Tibial artery (tissue), 4 donors: ENCODE measurements at regions not wholly inside any gene's neighbourhood (a gene's known extent, or its start where the extent isn't known, plus 50 kb on each side); places are given as distances from the start of the nearest gene placed in this dataset.

Experiments
- DNase-seq, 2 donors: peaks; one replicate each; pipeline ENCODE4 v3.0.0-alpha.2; 2019
- H3K27ac ChIP-seq, 2 donors: fragments of 200-600 bp; sonication (generic) in 1 of 2; 1 replicate in 1 of 2; 2 replicates in 1 of 2; pipeline ENCODE4 v1.5.1; 2018 to 2019; ENCODE audit warnings: mild to moderate bottlenecking in 1 of 2
- H3K27me3 ChIP-seq, 2 donors: fragments of 200-600 bp; sonication (generic) in 1 of 2; one replicate each; pipeline versions ENCODE4 v1.5.1 to v1.6.0; 2016 to 2019
- H3K36me3 ChIP-seq, 3 donors: fragments of 200-600 bp; sonication (generic) in 2 of 3; one replicate each; pipeline ENCODE4 v1.5.1; 2016 to 2019; ENCODE audit warnings: mild to moderate bottlenecking in 2 of 3
- H3K4me1 ChIP-seq, 4 donors: fragments of 200-600 bp; sonication (generic) in 2 of 4; 1 replicate in 3 of 4; 2 replicates in 1 of 4; pipeline ENCODE4 v1.5.1; 2016 to 2019
- H3K4me3 ChIP-seq, 2 donors: fragments of 200-600 bp; sonication (generic) in 1 of 2; 1 replicate in 1 of 2; 2 replicates in 1 of 2; pipeline ENCODE4 v1.5.1; 2018 to 2019; ENCODE audit warnings: mild to moderate bottlenecking in 2 of 2
- H3K9me3 ChIP-seq, 3 donors: fragments of 200-600 bp; sonication (generic) in 1 of 3; one replicate each; pipeline ENCODE4 v1.5.1; 2016 to 2019
- CTCF ChIP-seq, 2 experiments: fragments of 200-600 bp in 1 of 2; fragments of 450-650 bp in 1 of 2; IDR thresholded peaks; one replicate each; pipeline ENCODE4 v1.5.1; 2017 to 2019; ENCODE audit warnings: antibody characterized with exemption in 2 of 2, mild to moderate bottlenecking in 1 of 2, moderate library complexity in 1 of 2
- intact Hi-C: fragments of 100-400 bp; cut with DNase I; formaldehyde crosslinking; loops from one replicate; pipeline ENCODE4 v1.15.0; 2023; ENCODE audit warnings: low total_unique reads

- H3K4me3 ChIP-seq: no peak overlapping the region
- DNase-seq: no peak
- no peak for TF ChIP-seq CTCF (IDR thresholded peaks at IDR 0.05)
- H3K9me3 ChIP-seq: no peaks in the 10 kb centered on the region
- H3K36me3 ChIP-seq: no peaks in the 10 kb centered on the region
- H3K27me3 ChIP-seq: no peaks in the 10 kb centered on the region
- intact Hi-C loops: no loop called here
- no peaks in the 10 kb centered on the region for H3K4me1 ChIP-seq
- no peak overlapping the region for H3K27ac ChIP-seq
These were observed 82.1 kb upstream of the PPM1J start for GRCh38 chr1:112797224-112797623.

- H3K36me3 ChIP-seq: no peaks in the 10 kb centered on the region
- H3K27ac ChIP-seq: no peak overlapping the region
- H3K9me3 ChIP-seq: no peaks in the 10 kb centered on the region
- DNase-seq: no peak
- intact Hi-C loops: no loop called here
- no peaks in the 10 kb centered on the region for H3K4me1 ChIP-seq
- TF ChIP-seq CTCF (IDR thresholded peaks at IDR 0.05): no peak
- H3K27me3 ChIP-seq: no peaks in the 10 kb centered on the region
- no peak overlapping the region for H3K4me3 ChIP-seq
These were observed 79.6 kb upstream of the PPM1J start for GRCh38 chr1:112794654-112795239.

- no peak for DNase-seq
- Histone ChIP-seq H3K27ac (no peak overlapping the region), H3K4me3 (no peak overlapping the region), H3K9me3 (no peaks in the 10 kb centered on the region), H3K36me3 (no peaks in the 10 kb centered on the region), H3K27me3 (no peaks in the 10 kb centered on the region), H3K4me1 (no peaks in the 10 kb centered on the region)
- no peak for TF ChIP-seq CTCF (IDR thresholded peaks at IDR 0.05)
- intact Hi-C loops: no loop called here
These were observed 78.8 kb upstream of the PPM1J start for GRCh38 chr1:112793631-112794565.

GRCh38 chr1:112791723-112792104 lies 76.6 kb upstream of the PPM1J start:
- no peaks in the 10 kb centered on the region for H3K4me1 ChIP-seq
- H3K36me3 ChIP-seq: no peaks in the 10 kb centered on the region
- no peak for TF ChIP-seq CTCF (IDR thresholded peaks at IDR 0.05)
- H3K9me3 ChIP-seq: no peaks in the 10 kb centered on the region
- no peak overlapping the region for H3K27ac ChIP-seq
- H3K4me3 ChIP-seq: no peak overlapping the region
- intact Hi-C loops: no loop called here
- no peaks in the 10 kb centered on the region for H3K27me3 ChIP-seq
- DNase-seq: no peak

GRCh38 chr1:112790920-112791722 lies 76.0 kb upstream of the PPM1J start:
- intact Hi-C loops: no loop called here
- no peaks in the 10 kb centered on the region for H3K4me1 ChIP-seq

More at GRCh38 chr1:112790920-112791722, 76.0 kb upstream of the PPM1J start:
- no peak for TF ChIP-seq CTCF (IDR thresholded peaks at IDR 0.05)
- no peak overlapping the region for H3K27ac ChIP-seq
- H3K36me3 ChIP-seq: no peaks in the 10 kb centered on the region
- no peaks in the 10 kb centered on the region for H3K9me3 ChIP-seq
- no peaks in the 10 kb centered on the region for H3K27me3 ChIP-seq
- no peak for DNase-seq
- H3K4me3 ChIP-seq: no peak overlapping the region
